ENCODE measurements at regions not wholly inside any gene's neighbourhood (a gene's known extent, or its start where the extent isn't known, plus 50 kb on each side); places are given as distances from the start of the nearest gene placed in this dataset.

DNA sequence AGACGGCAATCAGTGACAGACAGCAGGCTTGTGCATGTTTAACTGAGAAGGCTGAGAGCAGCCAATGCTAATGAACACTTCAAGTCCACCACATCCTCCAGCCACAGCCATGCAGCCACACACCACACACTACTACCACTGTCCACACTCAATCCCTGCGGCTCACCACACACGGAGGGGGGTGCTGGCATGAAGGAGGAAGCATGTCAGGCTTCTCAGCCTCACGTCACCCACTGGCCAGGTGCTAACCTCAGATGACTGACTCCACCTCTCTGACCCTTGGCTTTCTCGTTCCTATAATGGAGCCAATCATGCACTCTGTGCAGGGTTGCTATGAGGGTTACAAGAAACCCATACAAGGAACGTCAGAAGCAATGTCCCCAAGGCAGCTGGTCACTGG is 165.4 kb upstream of the RNF32 start:
- DNase-seq, result no peak

DNA sequence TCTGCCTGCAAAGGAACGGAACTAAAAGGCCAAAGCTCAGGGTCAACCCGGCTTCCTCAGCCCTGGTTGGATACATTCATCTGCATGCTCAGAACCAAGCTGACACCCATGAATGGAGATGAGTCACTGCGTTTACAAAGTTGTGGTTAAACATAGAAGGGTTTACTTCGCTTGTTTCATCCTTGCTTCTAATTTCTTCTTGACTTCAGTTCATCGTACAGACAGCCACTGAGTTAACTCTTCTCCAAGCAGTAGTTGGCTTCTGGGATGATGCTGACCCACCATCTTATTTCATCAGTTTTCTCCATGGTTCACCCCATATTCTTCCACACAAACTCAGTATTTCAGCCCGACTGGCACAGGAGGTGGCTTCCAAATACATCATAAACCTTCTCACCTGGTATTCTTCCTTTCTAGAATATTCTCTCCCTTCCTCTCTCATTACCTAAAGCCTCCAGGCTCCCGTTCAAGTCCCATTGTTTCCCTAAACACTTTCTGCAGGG is 166.3 kb upstream of the RNF32 start:
- DNase-seq, result no peak

DNA sequence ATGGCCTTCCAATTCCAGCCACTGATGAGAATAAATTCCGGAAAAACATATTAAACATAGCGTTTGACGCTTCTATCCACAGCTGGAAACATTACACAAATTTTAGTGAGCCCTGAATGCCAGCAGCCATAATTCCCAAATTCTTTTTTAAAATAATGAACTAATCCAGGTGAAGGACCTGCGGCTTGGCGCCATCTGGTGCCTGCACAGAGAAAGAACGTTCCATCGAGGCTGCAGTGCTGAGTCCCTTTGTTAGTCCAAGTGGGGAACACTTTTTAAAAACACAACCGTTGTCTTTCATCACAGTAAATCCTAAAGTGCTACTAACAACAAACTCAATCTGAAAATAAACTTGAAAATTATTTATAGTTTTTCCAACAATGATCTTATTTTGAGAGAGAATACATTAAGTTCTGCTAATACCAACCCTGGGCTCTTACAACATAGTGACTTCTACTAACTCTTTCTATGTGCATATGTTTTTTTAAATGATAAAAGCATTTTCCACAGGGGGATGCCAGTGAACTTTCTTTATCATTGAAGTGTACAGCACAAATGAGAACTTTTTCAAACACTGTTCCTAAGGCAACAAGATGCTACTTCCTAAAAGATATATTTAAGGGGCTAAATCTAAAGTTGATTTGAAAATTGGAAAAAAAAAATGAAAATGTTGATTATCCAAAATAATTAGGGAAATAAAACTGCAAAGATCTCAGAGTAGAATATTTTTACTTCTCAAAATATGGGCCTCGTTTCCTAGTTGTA is 166.9 kb upstream of the RNF32 start:
- peak in 1 of 4 experiments; percentile 3 for DNase-seq

DNA sequence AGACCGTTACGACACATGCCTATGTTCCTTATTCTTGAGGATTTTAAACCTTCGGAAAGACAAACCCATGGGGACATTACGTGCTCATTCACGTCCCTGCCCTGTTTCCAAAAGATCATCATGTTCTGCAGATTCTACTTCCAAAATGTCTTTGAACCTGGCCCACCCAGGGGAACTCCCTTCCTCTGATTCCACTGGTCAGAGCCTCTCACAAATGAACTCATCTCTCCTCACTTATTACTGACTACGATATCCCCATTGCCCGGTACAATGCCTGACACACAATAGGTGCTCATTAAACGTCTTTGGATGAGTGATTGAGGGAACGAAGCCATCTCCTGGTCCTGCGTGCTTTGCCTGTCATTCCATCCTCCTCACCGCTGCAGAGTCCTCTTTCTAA is 168.3 kb upstream of the RNF32 start:
- no peak for DNase-seq

DNA sequence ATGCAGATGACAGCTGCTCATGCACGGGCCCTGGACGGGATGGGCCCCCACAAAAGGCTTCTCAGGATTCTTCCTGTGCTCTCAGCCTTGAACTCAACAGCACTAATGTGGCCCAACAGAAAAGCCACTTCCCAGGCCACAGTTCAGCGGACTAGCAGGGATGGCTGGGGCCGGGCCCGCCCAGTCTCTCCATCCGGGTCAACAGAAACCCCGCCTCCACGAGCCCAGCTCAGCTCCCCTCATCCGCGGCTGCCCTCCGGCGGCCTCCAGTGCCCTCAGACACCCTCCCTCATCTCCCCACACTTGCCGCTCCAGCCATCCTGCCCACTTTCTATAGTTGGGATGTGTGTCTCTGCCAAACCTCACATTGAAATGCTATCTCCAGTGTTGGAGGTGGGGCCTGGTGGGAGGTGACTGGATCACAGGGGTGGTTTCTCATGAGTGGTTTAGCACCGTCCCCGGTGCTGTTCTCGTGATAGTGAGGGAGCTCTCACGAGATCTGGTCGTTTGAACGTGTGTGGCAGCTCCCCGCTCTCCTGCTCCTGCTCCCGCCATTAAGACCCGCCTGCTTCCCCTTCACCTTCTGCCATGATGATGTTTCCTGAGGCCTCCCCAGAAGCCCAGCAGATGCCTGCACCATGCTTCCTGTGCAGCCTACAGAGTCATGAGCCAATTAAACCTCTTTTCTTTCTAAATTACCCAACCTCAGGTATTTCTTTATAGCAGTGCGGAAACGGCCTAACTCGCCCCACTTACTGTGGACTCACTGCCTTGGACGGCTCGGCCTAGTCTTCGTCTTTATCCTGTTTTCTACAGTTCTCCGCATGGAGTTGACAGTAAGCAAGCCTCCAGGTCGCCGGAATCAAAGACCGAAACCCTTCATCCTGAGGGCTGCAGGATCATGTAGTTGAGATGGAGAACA is 169.9 kb upstream of the RNF32 start:
- DNase-seq, result no peak

DNA sequence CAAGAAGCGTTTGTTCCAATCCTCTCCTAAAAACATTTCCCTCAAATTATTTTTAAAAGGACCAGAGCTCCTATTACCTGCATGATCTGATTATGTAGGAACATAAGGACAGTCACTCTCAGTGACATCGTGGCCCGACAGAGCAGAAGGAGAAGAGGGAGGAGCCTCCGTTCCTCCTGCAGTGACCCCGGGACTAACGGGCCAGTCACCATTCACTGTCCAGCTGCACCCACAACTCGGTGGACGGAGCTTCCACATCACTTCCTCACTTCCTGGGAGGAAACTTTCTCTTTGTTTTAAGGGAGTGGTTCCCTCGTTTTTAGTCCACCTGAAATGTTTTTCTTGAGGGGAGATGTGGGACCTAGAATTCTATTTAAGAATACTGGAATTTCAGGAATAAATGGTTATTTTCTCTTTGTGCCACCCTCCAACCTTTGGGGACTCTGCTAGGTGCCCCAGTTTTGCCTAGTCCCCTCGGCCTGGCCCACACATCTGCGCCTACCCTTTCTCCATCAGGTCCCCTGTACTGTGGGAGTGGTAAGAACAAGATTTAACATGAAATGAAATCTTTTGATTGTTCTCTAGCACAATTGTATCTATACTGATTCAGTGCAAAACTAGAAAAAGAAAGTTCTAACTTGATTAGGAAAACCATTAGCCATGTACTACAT is 173.5 kb upstream of the RNF32 start:
- DNase-seq, result no peak

DNA sequence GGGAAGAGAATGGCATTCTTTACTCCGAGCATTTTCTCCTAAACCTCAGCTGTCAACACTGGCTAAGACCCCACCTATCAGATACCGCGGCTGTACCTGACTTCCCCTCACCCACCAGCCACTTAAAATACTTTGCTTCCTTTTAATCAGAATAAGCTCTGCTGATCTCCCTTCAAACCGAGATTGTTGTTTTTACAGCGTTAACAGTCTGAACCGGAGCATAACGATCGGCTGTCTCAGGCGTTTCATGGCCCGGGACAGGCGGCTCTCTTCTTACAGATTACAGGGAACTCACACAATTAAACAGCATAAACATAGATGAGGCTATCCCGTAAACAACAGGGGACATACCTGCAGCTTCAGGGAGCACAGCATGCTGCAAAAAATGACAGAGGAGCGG is 174.3 kb upstream of the RNF32 start:
- no peak for DNase-seq

DNA sequence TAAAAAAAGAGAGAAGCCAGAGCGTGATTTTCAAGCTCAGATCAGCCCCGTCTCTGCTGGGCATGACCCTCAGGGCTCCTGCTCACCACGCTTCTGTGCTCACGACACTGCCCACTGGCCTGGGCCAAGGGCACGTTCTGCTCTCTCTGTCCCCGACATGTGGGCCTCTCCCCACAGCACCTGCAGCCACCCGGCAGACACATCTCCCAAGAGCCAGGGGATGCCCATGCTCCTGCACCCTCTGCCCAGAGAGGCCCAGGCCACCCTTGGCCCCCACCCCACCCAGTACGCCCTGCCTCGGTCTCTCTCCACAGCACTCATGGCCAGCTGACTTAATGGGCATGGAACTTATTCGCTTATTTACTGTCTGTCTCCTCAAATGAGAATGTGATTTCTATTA is 175.4 kb upstream of the RNF32 start:
- no peak for DNase-seq

DNA sequence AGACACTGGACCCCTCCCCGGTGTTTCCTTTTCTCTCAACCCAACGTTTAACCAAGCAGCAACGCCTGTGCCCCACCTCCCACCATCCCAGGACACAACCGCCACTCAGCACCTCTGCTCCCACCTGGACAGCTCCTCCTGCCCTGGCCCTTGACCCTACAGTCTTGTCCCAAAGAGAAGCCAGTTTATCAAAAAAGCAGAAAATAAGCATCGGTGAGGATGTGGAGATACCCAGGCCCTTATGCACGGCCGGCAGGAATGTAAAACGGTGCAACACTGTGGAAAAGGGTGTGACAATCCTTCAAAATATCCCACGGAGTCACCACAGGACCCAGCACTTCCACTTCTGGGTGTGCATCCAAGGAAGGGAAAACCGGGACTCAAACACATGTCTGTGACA is 176.2 kb upstream of the RNF32 start:
- no peak for DNase-seq

DNA sequence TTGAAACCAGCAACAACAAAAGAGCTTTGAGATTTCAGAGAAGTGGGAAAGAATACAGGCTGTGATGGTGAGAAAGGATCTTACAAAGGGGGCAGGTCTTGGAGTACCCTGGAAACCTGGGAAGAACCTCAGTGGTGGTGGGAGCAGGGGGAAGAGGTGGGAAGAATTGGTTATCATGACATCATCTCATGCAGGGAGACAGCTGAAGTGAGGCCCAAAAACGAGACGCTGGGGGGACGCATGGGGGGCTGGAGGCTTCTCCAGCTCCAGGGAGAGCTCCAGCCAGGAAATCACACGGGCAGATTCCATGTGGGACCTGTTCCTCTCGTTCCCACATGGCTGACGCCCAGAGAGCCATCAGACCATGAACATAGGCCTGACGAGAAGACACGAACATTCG is 177.3 kb upstream of the RNF32 start:
- DNase-seq, result no peak

DNA sequence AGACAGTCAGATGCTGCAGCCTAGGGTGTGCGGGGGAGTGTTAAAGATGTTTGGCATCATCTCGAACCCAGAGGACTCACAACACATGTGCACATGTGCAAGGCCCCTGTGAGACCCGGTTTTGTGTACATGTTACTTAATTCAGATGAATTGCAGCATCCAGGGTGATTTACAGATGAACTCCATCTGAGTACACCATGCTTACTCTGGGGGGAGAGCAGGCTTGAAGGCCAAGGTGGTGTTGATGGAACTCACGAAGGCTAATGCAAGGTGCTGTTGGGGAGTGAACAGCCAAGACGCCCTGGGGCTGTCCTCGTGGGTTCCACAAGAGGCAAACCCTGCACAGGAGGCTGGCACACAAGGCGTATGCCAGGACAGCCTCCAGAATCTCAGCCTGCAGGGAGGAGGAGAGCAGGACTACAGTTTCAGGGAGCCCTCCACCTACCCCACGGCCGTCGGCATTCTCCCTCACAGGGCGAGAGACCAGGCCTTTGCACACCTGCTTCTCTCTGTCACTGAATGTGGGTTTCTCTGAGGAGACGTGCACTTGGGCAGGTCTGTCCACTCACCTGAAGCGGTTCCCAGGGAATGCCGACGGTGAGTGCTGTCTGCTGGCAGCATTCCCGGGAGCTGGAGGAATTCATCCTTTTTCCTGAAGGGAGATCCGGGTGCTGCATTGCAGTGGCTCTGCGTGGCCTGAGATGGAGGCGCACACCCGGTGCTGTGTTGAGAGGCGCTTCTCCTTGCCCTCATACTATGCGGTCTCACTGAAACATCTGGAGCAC is 178.5 kb upstream of the RNF32 start:
- no peak for DNase-seq

DNA sequence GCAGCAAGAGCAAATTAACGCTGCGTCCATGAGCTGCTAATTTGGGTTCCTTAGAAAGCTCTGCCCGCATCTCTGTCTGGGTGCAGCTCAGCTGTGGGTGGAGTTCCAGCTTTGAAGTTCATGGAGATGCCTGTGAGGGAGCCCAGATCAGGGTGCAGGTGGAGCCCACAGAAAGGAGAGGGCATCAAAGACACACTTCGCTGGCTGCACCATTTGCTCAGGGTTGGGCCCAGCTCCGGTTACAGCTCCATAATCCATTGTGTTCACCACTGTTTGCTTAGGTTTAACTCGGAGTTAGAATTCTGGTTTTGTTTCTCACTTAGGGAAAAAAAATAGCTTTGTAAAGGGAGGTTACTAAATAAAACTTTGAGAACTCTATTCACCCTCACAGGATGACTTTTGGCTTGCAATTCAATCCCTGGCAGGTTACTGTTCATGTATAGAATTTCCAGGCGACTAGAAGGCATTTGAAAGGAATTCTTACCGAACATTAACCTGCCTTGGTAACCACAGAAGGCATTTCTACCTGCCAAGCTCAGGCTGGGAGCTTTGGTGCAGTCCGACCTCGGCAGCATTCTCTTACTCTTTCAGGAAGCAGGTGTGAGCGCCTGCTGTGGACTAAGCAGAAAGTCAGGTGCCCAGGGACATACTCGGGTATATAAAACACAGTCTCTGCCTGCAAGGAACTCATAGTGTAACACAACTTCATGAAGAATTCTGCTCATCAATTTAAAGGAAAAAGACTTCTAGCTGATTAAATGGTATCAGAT is 179.5 kb upstream of the RNF32 start:
- DNase-seq, result no peak

DNA sequence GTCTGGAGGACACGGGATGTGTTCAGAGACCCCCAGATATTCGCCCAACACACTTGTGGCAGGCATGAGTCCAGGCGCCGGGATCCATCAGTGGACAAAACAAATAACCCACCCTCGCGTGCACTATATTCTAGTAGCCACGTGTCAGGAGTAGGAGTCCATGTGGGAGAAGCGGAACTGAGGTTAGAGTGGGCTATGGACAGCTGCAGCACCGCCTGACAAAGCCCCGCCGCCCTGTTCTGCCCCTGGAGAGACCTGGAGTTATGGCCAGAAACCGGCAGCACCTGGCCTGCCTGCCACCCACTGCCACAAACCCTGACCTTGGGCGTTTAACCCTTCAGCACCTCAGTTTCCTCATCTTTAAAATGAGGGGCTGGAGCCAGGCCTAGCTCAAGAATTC is 181.0 kb upstream of the RNF32 start:
- no peak for DNase-seq

DNA sequence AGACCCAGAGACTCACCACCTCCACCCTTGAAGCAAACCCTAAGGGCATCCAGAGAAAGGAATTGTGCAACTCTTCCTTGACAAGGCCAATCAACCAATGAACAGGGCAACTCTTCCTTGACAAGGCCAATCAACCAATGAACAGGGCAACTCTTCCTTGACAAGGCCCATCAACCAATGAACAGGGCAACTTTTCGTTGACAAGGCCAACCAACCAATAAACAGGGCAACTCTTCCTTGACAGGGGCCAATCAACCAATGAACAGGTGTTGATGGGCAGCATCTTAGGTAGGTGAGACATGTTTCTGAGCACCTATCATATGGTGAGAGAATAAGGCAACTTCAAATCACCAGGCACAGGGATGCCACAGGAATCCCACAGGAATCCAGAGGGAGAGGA is 181.5 kb upstream of the RNF32 start:
- no peak for DNase-seq

DNA sequence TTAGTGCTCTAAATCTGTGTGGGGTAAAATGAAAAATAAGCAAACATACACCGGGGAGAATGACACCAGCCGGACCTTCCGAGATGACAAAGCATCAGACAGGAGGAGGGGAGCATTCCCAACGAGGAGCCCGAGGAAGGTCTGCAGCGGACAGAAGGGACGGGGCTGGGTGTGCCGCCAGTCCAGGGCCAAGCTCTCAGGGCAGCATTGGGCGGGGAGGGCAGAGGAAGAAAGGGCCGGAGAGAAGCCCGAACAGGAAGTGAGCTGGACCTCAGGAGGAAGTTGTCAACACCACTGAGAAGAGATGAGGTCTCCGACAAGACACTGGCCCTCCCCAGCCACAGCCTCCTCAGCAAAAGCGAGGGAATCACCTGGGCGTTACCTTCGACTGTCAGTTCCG is 182.6 kb upstream of the RNF32 start:
- DNase-seq, result no peak

DNA sequence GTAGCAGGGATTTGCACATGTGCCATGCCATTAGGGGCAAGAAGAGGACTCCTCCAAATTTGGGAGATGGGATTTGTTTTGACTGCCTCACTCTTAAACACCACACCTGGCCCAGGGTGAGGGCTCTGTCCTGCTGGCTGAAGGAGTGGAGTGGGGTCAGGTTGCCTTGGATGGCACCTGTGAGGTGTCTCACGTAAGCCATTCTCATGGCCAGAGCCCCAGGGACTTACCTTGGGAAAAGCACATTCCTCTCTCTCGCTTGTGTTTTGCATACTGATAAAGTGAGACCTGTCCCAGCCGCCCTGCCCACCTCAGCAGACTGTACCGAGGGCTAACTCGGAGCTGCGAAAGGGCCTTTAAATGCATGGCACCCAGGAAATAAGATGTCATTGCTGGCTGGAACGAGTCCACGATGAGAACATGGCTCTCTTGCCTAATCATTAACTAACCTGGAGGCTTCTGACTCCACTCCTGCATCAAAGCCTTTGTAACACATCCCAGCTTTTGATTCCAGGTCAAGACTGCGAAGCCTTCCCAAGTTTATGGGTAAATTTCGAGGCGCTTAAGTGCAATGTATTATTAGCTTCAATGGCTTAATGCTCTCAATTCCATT is 184.0 kb upstream of the RNF32 start:
- no peak for DNase-seq

DNA sequence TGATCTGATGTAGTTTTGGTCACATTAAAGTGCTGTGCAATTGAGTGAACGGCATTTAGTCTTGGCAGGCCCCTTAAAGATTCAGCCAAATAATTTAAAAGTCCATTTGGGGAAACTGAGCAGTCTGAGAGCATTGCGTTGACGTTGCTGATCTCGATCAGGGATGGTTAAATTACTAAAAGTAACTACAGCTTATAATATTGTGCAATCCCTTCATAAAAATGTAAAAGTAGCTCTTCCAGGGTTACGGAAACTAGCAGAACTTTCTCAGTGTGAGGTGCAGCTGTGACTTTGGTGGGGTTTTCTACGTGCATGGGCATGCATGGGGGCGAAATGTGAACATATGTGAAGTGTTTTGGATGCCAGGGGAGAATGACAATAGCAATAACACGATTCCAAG is 184.5 kb upstream of the RNF32 start:
- no peak for DNase-seq

DNA sequence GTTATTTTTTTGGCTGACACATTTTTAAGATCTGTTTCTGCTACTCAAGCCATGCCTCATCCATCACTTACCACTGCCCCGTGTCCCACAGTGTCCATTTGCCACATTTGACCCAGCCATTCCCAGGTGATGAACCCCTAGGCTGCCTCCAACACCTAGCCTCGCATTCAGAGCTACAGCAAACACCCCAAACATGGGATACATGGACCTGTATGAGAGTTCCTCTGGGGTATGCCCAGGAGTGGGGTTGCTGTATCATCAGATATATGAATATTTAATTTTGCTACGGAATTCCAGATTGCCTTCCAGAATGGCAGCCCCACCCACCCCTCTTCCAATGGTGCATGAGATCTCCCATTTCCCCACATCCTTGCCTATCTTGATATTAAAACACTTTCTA is 190.1 kb upstream of the RNF32 start:
- no peak for DNase-seq

DNA sequence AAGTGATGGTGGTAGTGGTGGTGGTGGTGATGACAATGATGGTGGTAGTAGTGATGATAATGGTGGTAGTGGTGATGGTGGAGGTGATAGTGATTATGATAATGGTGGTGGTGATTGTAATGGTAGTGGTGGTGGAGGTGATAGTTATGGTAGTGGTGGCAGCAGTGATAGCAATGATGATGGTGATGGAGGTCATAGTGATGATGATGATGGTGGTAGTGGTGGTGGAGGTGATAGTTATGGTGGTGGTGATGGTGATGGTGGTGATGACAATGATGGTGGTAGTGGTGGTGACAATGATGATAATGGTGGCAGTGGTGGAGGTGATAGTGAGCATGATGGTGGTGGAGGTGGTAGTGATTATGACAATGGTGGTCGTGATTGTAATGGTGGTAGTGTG is 191.7 kb upstream of the RNF32 start:
- DNase-seq, result no peak

DNA sequence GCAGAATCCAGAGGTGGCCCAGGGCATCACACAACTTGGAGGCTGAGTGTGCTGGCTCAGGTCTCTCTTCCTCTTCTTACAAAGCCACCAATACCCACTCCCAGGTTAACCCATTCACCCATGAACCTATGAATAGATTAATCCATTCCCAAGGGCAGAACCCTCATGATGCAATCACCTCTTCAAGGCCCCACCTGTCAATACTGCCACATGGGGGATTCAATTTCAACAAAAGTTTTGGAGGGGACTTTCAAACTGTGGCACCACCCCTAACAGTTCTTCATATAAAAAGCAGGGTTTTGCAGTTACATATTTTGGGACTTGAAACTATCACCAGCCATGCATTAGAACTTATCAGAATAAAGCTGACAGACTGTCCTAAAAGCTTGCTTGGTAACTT is 193.6 kb upstream of the RNF32 start:
- no peak for DNase-seq

DNA sequence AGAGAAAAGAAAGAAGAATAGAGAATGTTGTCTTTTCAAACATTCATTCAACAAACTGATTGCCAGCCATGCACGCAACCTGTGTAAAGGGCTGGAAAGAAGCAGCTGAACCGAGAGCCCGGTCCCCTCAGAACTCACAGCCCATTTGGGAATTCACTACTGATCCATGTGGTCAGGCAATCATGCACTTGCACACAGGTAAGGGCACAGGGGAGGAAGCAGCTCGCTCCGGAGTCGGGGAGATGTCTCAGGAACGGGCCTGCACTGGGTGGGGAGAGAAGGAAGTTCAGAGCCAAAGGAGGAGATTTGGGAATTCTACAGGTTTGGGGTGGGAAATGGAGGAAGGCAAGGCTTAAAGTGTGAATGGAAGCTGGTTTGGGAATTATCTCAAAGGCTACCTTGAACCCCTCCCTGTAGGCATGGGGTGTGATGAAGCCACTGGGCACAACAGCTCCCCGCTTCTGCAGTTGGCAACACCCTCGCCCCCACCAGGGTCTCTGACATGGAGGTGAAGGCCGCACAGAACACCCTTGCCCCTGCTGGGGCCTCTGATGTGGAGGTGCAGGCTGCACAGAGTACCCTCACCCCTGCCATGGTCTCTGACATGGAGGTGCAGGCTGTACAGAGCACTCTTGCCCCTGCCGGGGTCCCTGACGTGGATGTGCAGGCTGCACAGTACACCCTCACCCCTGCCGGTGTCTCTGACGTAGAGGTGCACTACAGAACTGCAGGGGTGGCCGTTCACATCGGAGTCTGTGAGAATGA is 194.4 kb upstream of the RNF32 start:
- no peak for DNase-seq

Data from activated naive CD4-positive, alpha-beta T cell (primary cell).